Heart left ventricle (tissue), 16 donors: ENCODE measurements at regions not wholly inside any gene's neighbourhood (a gene's known extent, or its start where the extent isn't known, plus 50 kb on each side); places are given as distances from the start of the nearest gene placed in this dataset.

Experiments used
- ATAC-seq, 4 donors: fragments of 200-7000 bp; cut with Tn5 transposase; one replicate each; pipeline ENCODE4 v1.9.1; 2020 to 2022; ENCODE audit warnings: moderate library complexity in 4 of 4, mild to moderate bottlenecking in 3 of 4, moderate number of reproducible peaks in 1 of 4
- DNase-seq, 5 donors: peaks; one replicate each; pipeline ENCODE4 v3.0.0-alpha.2; 2020
- H3K27ac ChIP-seq, 12 donors: fragments of 200-600 bp; sonication (generic) in 4 of 12; one replicate each; pipeline versions ENCODE4 v1.5.0 to v1.8.0; 2016 to 2022; ENCODE audit warnings: mild to moderate bottlenecking in 2 of 12
- H3K27me3 ChIP-seq, 9 donors: fragments of 200-600 bp; sonication (generic) in 2 of 9; one replicate each; pipeline versions ENCODE4 v1.5.1 to v1.8.0; 2016 to 2022; ENCODE audit warnings: mild to moderate bottlenecking in 3 of 9
- H3K36me3 ChIP-seq, 9 donors: fragments of 200-600 bp; sonication (generic) in 2 of 9; one replicate each; pipeline versions ENCODE4 v1.5.0 to v1.8.0; 2018 to 2022; ENCODE audit warnings: mild to moderate bottlenecking in 2 of 9
- H3K4me1 ChIP-seq, 12 donors: fragments of 200-600 bp; sonication (generic) in 4 of 12; one replicate each; pipeline versions ENCODE4 v1.5.0 to v1.8.0; 2016 to 2022; ENCODE audit warnings: mild to moderate bottlenecking in 3 of 12
- H3K4me3 ChIP-seq, 12 donors: fragments of 200-600 bp; sonication (generic) in 4 of 12; one replicate each; pipeline versions ENCODE4 v1.5.0 to v1.8.0; 2017 to 2022; ENCODE audit warnings: mild to moderate bottlenecking in 9 of 12, moderate library complexity in 4 of 12
- H3K9me3 ChIP-seq, 12 donors: fragments of 200-600 bp; sonication (generic) in 4 of 12; one replicate each; pipeline versions ENCODE4 v1.5.0 to v1.8.0; 2016 to 2022; ENCODE audit warnings: mild to moderate bottlenecking in 1 of 12
- CTCF ChIP-seq, 12 donors: fragments of 200-600 bp; sonication (generic) in 4 of 12; IDR thresholded peaks; one replicate each; pipeline versions ENCODE4 v1.5.0 to v1.8.0; 2018 to 2022; ENCODE audit warnings: antibody characterized with exemption in 12 of 12, mild to moderate bottlenecking in 5 of 12
- POLR2A ChIP-seq, 2 donors: fragments of 450-650 bp; IDR thresholded peaks; one replicate each; pipeline ENCODE4 v1.6.1; 2017; ENCODE audit warnings: antibody characterized with exemption in 2 of 2, mild to moderate bottlenecking in 2 of 2, moderate library complexity in 2 of 2
- WGBS, 4 donors: extraction: QIAGEN DNeasy Blood & Tissue Kit in 2 of 4; methylation state at CpG; one replicate each; pipeline versions ENCODE4 v1.1.5 to v1.1.7; 2013 to 2018; 5-methylcytosine and 5-hydroxymethylcytosine counted together
- intact Hi-C, 10 donors: fragments of 100-400 bp; cut with DNase I; formaldehyde crosslinking; loops; one replicate each; pipeline versions ENCODE4 v1.11.1 to v1.14.2; 2022
- donor health status: ischemic (EF 13 %, LVEDD 7.1; RV severe dilation, severe dysfunction).
- donor health status: healthy with polysubstance abuse.
- donor health status: DM: no; HTN: yes; CAD: no.
- donor health status: DM: no; HTN: no; CAD: no.
- donor health status: ischemic (EF 25% LVEDD 6.9; RV normal size, moderate dysfunction).
- donor health status: ischemic (EF 25% LVEDD 5.7; RV mildly dilated, moderate dysfunction).
- donor health status: healthy.
- donor health status: DM: yes; HTN: yes; CAD: no.
- donor health status: ischemic (EF 35%, LVEDD 5.7; RV mildly dilated, moderate dysfunction).
- donor health status: nonischemic (EF 11% LVEDD 7.7; RV severe dilation, severe dysfunction).
- donor health status: DM: yes; HTN: yes; CAD: no.
- donor health status: PGD.
- donor health status: ischemic (EF 29% LVEDD 5.4; RV normal size, mild dysfunction).
- donor health status: nonischemic (EF 23%, LVEDD 6.1; RV moderate dilation, normal function).

DNA sequence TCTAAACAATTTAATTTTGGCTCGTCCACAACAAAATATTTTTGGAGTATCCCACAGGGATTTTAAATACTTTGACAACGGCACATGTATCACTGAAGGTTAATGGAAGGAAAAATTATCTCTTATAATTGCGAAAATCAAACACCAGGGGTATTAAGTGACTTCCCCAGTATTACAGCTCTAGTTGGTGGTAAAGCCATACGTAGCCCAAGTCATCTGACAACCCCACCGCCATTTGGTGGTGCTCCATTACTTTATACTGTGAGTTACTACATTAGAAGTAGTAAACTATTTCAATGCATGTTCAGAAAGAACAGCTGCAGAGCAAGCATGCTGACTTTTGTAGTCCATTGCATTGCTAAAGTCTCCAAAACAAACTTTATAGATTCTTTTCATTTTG, 179.7 kb downstream of the HGF start:
- H3K4me1 ChIP-seq: peaks cover 0 to 3% (median 0%) of the 10 kb centered on the region in 12 donors
- 62 to 70% (median 68%) methylated on average over 5 of the region's 5 CpGs for WGBS, 4 donors
- H3K9me3 ChIP-seq: no peaks in the 10 kb centered on the region
- no peak for TF ChIP-seq POLR2A (IDR thresholded peaks at IDR 0.05)
- TF ChIP-seq CTCF (IDR thresholded peaks at IDR 0.05): no peak
- no peak overlapping the region for H3K27ac ChIP-seq
- DNase-seq (no peak), ATAC-seq (no peak)
- no peaks in the 10 kb centered on the region for H3K36me3 ChIP-seq
- peak overlapping the region in 1 of 12 donors; percentile 3 for H3K4me3 ChIP-seq
- intact Hi-C loops: no loop called here
- no peaks in the 10 kb centered on the region for H3K27me3 ChIP-seq

GRCh38 chr7:81584667-81585066, 185.2 kb downstream of the HGF start:
- ATAC-seq (no peak), DNase-seq (no peak)
- Histone ChIP-seq H3K4me1 (peaks cover 0 to under 1% (median 0%) of the 10 kb centered on the region in 12 donors), H3K36me3 (no peaks in the 10 kb centered on the region), H3K4me3 (no peak overlapping the region), H3K27ac (no peak overlapping the region), H3K27me3 (no peaks in the 10 kb centered on the region), H3K9me3 (no peaks in the 10 kb centered on the region)
- no peak for TF ChIP-seq POLR2A (IDR thresholded peaks at IDR 0.05)
- WGBS, 4 donors: 64 to 80% (median 71%) methylated on average over 4 of the region's 4 CpGs
- intact Hi-C loops: no loop called here

DNA sequence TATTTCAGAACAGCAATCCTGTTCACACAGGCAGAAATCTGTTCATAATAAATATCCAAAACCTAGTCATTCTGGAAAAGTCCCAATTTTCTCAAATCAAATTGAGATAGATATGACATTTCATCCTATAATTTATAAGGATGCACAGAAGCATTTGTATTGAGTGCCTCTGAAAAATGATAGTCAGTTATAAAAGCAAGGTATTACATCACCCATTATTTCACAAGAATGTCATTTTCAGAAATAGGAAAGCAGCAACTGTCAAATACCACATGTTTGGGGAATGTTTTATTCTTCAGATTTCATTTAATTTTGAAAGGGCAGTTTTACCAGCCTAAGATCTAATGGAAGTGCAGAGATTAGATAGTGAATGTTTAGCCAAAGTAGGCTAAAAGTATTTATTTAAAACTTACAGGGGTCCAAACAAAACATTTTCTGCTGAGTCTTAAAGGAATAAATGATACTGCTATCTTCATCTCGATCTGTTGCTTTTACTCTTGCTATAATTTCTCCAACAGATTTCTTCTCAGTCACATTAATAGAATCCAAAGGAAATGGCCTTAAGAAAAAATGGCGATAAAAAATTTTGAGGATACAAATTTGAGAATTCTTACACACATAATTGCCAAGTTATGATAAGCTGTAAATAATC, 185.8 kb downstream of the HGF start:
- Histone ChIP-seq H3K4me1 (no peaks in the 10 kb centered on the region), H3K4me3 (no peak overlapping the region), H3K27me3 (no peaks in the 10 kb centered on the region), H3K36me3 (no peaks in the 10 kb centered on the region), H3K9me3 (no peaks in the 10 kb centered on the region), H3K27ac (no peak overlapping the region)
- 70 to 78% (median 74%) methylated on average over 2 of the region's 2 CpGs for WGBS, 4 donors
- intact Hi-C loops: no loop called here
- DNase-seq (no peak), ATAC-seq (no peak)
- no peak for TF ChIP-seq CTCF (IDR thresholded peaks at IDR 0.05)
- TF ChIP-seq POLR2A (IDR thresholded peaks at IDR 0.05): no peak

DNA sequence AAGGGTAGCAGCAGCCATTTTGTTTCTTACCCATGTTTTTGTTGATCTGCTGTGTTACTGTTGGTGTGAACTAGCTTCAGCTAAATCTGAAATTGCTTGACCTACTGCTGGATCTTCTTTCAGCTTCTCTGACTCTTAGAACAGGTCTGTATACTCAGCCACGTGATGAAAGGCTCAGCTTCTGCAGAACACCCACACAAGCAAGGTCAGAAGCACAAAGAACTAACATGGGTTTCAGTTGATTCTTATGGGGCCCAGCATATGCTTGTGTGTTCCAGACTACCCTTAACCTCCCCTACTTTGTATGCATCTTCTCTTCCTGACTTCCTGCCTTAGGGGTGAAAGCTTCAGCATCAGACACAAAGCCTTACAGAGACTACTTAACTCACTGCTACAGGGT, 186.8 kb downstream of the HGF start:
- WGBS, 4 donors: 21 to 100% (median 77%) methylated on average over 1 of the region's 1 CpG
- H3K27me3 ChIP-seq: no peaks in the 10 kb centered on the region
- no peak for TF ChIP-seq POLR2A (IDR thresholded peaks at IDR 0.05)
- no peak for TF ChIP-seq CTCF (IDR thresholded peaks at IDR 0.05)
- intact Hi-C loops: no loop called here
- H3K4me3 ChIP-seq: no peak overlapping the region
- no peak for ATAC-seq
- no peaks in the 10 kb centered on the region for H3K36me3 ChIP-seq
- no peak overlapping the region for H3K27ac ChIP-seq
- no peaks in the 10 kb centered on the region for H3K9me3 ChIP-seq
- no peak for DNase-seq
- no peaks in the 10 kb centered on the region for H3K4me1 ChIP-seq
